ENCODE measurements at regions not wholly inside any gene's neighbourhood (a gene's known extent, or its start where the extent isn't known, plus 50 kb on each side); places are given as distances from the start of the nearest gene placed in this dataset.

- no peaks in the 10 kb centered on the region for H3K27me3 Mint-ChIP-seq
- H3K36me3 Mint-ChIP-seq = no peaks in the 10 kb centered on the region
- Histone ChIP-seq H3K4me3 (ENCODE audit: low read depth, low read length) (no peak overlapping the region), H3K9me3 (ENCODE audit: control insufficient read depth in 2 of 2, low read length in 2 of 2) (no peaks in the 10 kb centered on the region), H3K36me3 (ENCODE audit: control insufficient read depth, insufficient read depth, low read length) (no peaks in the 10 kb centered on the region), H3K4me1 (ENCODE audit: control insufficient read depth, insufficient read depth, low read length, poor library complexity, severe bottlenecking) (no peaks in the 10 kb centered on the region), H3K27ac (ENCODE audit: insufficient read depth, low read length, poor library complexity, severe bottlenecking) (no peak overlapping the region), H3K27me3 (ENCODE audit: control insufficient read depth, insufficient read depth, low read length) (no peaks in the 10 kb centered on the region)
- DNase-seq = no peak
- no peaks in the 10 kb centered on the region for H3K4me1 Mint-ChIP-seq
- H3K27ac Mint-ChIP-seq = no peak overlapping the region
- ATAC-seq (ENCODE audit: low read depth in 2 of 2) = no peak
- H3K9me3 Mint-ChIP-seq = peaks cover 0 to 4% (median 2%) of the 10 kb centered on the region in 7 donors
- no peak overlapping the region for H3K4me3 Mint-ChIP-seq
Measured at GRCh38 chr3:115476472-115476871, 146.8 kb upstream of the GAP43 start.

GRCh38 chr3:115478359-115478758 is 145.0 kb upstream of the GAP43 start:
- H3K9me3 ChIP-seq (ENCODE audit: control insufficient read depth in 2 of 2, low read length in 2 of 2) = no peaks in the 10 kb centered on the region
- Mint-ChIP-seq H3K4me1 (no peaks in the 10 kb centered on the region), H3K27me3 (no peaks in the 10 kb centered on the region), H3K9me3 (peaks cover 0 to 8% (median 2%) of the 10 kb centered on the region in 7 donors), H3K36me3 (no peaks in the 10 kb centered on the region), H3K4me3 (no peak overlapping the region), H3K27ac (no peak overlapping the region)
- DNase-seq (no peak), ATAC-seq (ENCODE audit: low read depth in 2 of 2) (no peak)
- no peaks in the 10 kb centered on the region for H3K4me1 ChIP-seq (ENCODE audit: control insufficient read depth, insufficient read depth, low read length, poor library complexity, severe bottlenecking)
- H3K27me3 ChIP-seq (ENCODE audit: control insufficient read depth, insufficient read depth, low read length) = no peaks in the 10 kb centered on the region
- H3K4me3 ChIP-seq (ENCODE audit: low read depth, low read length) = no peak overlapping the region
- H3K27ac ChIP-seq (ENCODE audit: insufficient read depth, low read length, poor library complexity, severe bottlenecking) = no peak overlapping the region
- H3K36me3 ChIP-seq (ENCODE audit: control insufficient read depth, insufficient read depth, low read length) = no peaks in the 10 kb centered on the region

GRCh38 chr3:115486880-115487279 is 136.4 kb upstream of the GAP43 start:
- no peak overlapping the region for H3K27ac Mint-ChIP-seq
- no peak for DNase-seq
- H3K4me1 Mint-ChIP-seq = no peaks in the 10 kb centered on the region

GRCh38 chr3:115487968-115488367 is 135.3 kb upstream of the GAP43 start:
- Histone ChIP-seq H3K4me3 (ENCODE audit: low read depth, low read length) (no peak overlapping the region), H3K27me3 (ENCODE audit: control insufficient read depth, insufficient read depth, low read length) (no peaks in the 10 kb centered on the region), H3K4me1 (ENCODE audit: control insufficient read depth, insufficient read depth, low read length, poor library complexity, severe bottlenecking) (no peaks in the 10 kb centered on the region), H3K27ac (ENCODE audit: insufficient read depth, low read length, poor library complexity, severe bottlenecking) (no peak overlapping the region), H3K36me3 (ENCODE audit: control insufficient read depth, insufficient read depth, low read length) (no peaks in the 10 kb centered on the region), H3K9me3 (ENCODE audit: control insufficient read depth in 2 of 2, low read length in 2 of 2) (no peaks in the 10 kb centered on the region)
- Mint-ChIP-seq H3K4me1 (no peaks in the 10 kb centered on the region), H3K27me3 (no peaks in the 10 kb centered on the region), H3K9me3 (peaks cover 0 to 6% (median 0%) of the 10 kb centered on the region in 7 donors), H3K27ac (no peak overlapping the region), H3K36me3 (no peaks in the 10 kb centered on the region), H3K4me3 (no peak overlapping the region)
- no peak for DNase-seq
- no peak for ATAC-seq (ENCODE audit: low read depth in 2 of 2)

More at GRCh38 chr3:115486880-115487279, 136.4 kb upstream of the GAP43 start:
- H3K4me1 ChIP-seq (ENCODE audit: control insufficient read depth, insufficient read depth, low read length, poor library complexity, severe bottlenecking) = no peaks in the 10 kb centered on the region
- no peaks in the 10 kb centered on the region for H3K36me3 Mint-ChIP-seq
- no peaks in the 10 kb centered on the region for H3K27me3 ChIP-seq (ENCODE audit: control insufficient read depth, insufficient read depth, low read length)
- H3K9me3 ChIP-seq (ENCODE audit: control insufficient read depth in 2 of 2, low read length in 2 of 2) = no peaks in the 10 kb centered on the region
- no peak for ATAC-seq (ENCODE audit: low read depth in 2 of 2)
- no peak overlapping the region for H3K4me3 ChIP-seq (ENCODE audit: low read depth, low read length)
- no peaks in the 10 kb centered on the region for H3K36me3 ChIP-seq (ENCODE audit: control insufficient read depth, insufficient read depth, low read length)
- no peak overlapping the region for H3K4me3 Mint-ChIP-seq
- H3K9me3 Mint-ChIP-seq = peaks cover 0 to 9% (median 0%) of the 10 kb centered on the region in 7 donors
- H3K27me3 Mint-ChIP-seq = no peaks in the 10 kb centered on the region
- no peak overlapping the region for H3K27ac ChIP-seq (ENCODE audit: insufficient read depth, low read length, poor library complexity, severe bottlenecking)

- no peak overlapping the region for H3K4me3 Mint-ChIP-seq
- H3K27me3 Mint-ChIP-seq = no peaks in the 10 kb centered on the region
- ATAC-seq (ENCODE audit: low read depth in 2 of 2) (no peak), DNase-seq (no peak)
- H3K9me3 Mint-ChIP-seq = peaks cover 0 to 1% (median 0%) of the 10 kb centered on the region in 7 donors
- H3K4me3 ChIP-seq (ENCODE audit: low read depth, low read length) = no peak overlapping the region
- H3K27me3 ChIP-seq (ENCODE audit: control insufficient read depth, insufficient read depth, low read length) = no peaks in the 10 kb centered on the region
- H3K27ac ChIP-seq (ENCODE audit: insufficient read depth, low read length, poor library complexity, severe bottlenecking) = no peak overlapping the region
- H3K27ac Mint-ChIP-seq = no peak overlapping the region
- H3K4me1 ChIP-seq (ENCODE audit: control insufficient read depth, insufficient read depth, low read length, poor library complexity, severe bottlenecking) = no peaks in the 10 kb centered on the region
- no peaks in the 10 kb centered on the region for H3K9me3 ChIP-seq (ENCODE audit: control insufficient read depth in 2 of 2, low read length in 2 of 2)
- H3K4me1 Mint-ChIP-seq = no peaks in the 10 kb centered on the region
- no peaks in the 10 kb centered on the region for H3K36me3 ChIP-seq (ENCODE audit: control insufficient read depth, insufficient read depth, low read length)
- H3K36me3 Mint-ChIP-seq = no peaks in the 10 kb centered on the region
Measured at GRCh38 chr3:115488409-115488808, 134.9 kb upstream of the GAP43 start.

GRCh38 chr3:115494826-115495225 is 128.5 kb upstream of the GAP43 start:
- peaks cover 0 to 5% (median 0%) of the 10 kb centered on the region in 7 donors for H3K9me3 Mint-ChIP-seq
- Histone ChIP-seq H3K9me3 (ENCODE audit: control insufficient read depth in 2 of 2, low read length in 2 of 2) (no peaks in the 10 kb centered on the region), H3K4me3 (ENCODE audit: low read depth, low read length) (no peak overlapping the region), H3K4me1 (ENCODE audit: control insufficient read depth, insufficient read depth, low read length, poor library complexity, severe bottlenecking) (no peaks in the 10 kb centered on the region), H3K36me3 (ENCODE audit: control insufficient read depth, insufficient read depth, low read length) (no peaks in the 10 kb centered on the region), H3K27me3 (ENCODE audit: control insufficient read depth, insufficient read depth, low read length) (no peaks in the 10 kb centered on the region), H3K27ac (ENCODE audit: insufficient read depth, low read length, poor library complexity, severe bottlenecking) (no peak overlapping the region)
- no peaks in the 10 kb centered on the region for H3K4me1 Mint-ChIP-seq
- ATAC-seq (ENCODE audit: low read depth in 2 of 2) (no peak), DNase-seq (no peak)
- no peak overlapping the region for H3K4me3 Mint-ChIP-seq
- H3K36me3 Mint-ChIP-seq = no peaks in the 10 kb centered on the region
- no peak overlapping the region for H3K27ac Mint-ChIP-seq
- no peaks in the 10 kb centered on the region for H3K27me3 Mint-ChIP-seq

GRCh38 chr3:115498421-115498820 is 124.9 kb upstream of the GAP43 start:
- DNase-seq (no peak), ATAC-seq (ENCODE audit: low read depth in 2 of 2) (no peak)
- Mint-ChIP-seq H3K27ac (no peak overlapping the region), H3K4me1 (no peaks in the 10 kb centered on the region), H3K4me3 (no peak overlapping the region), H3K36me3 (no peaks in the 10 kb centered on the region), H3K27me3 (peaks cover 5% of the 10 kb centered on the region), H3K9me3 (peaks cover 0 to 9% (median 0%) of the 10 kb centered on the region in 7 donors)
- no peaks in the 10 kb centered on the region for H3K27me3 ChIP-seq (ENCODE audit: control insufficient read depth, insufficient read depth, low read length)
- no peak overlapping the region for H3K27ac ChIP-seq (ENCODE audit: insufficient read depth, low read length, poor library complexity, severe bottlenecking)
- no peaks in the 10 kb centered on the region for H3K9me3 ChIP-seq (ENCODE audit: control insufficient read depth in 2 of 2, low read length in 2 of 2)
- H3K4me1 ChIP-seq (ENCODE audit: control insufficient read depth, insufficient read depth, low read length, poor library complexity, severe bottlenecking) = no peaks in the 10 kb centered on the region
- no peak overlapping the region for H3K4me3 ChIP-seq (ENCODE audit: low read depth, low read length)
- no peaks in the 10 kb centered on the region for H3K36me3 ChIP-seq (ENCODE audit: control insufficient read depth, insufficient read depth, low read length)

GRCh38 chr3:115498898-115499297 is 124.4 kb upstream of the GAP43 start:
- Histone ChIP-seq H3K4me3 (ENCODE audit: low read depth, low read length) (no peak overlapping the region), H3K27me3 (ENCODE audit: control insufficient read depth, insufficient read depth, low read length) (no peaks in the 10 kb centered on the region), H3K27ac (ENCODE audit: insufficient read depth, low read length, poor library complexity, severe bottlenecking) (no peak overlapping the region), H3K9me3 (ENCODE audit: control insufficient read depth in 2 of 2, low read length in 2 of 2) (no peaks in the 10 kb centered on the region), H3K36me3 (ENCODE audit: control insufficient read depth, insufficient read depth, low read length) (no peaks in the 10 kb centered on the region), H3K4me1 (ENCODE audit: control insufficient read depth, insufficient read depth, low read length, poor library complexity, severe bottlenecking) (no peaks in the 10 kb centered on the region)
- ATAC-seq (ENCODE audit: low read depth in 2 of 2) (no peak), DNase-seq (no peak)
- Mint-ChIP-seq H3K4me3 (no peak overlapping the region), H3K9me3 (peaks cover 0 to 9% (median 0%) of the 10 kb centered on the region in 7 donors), H3K4me1 (no peaks in the 10 kb centered on the region), H3K27me3 (peaks cover 6% of the 10 kb centered on the region), H3K36me3 (no peaks in the 10 kb centered on the region), H3K27ac (no peak overlapping the region)

All from CD4-positive, CD25-positive, alpha-beta regulatory T cell (primary cell).